Adrenal gland (tissue), 5 donors: ENCODE measurements at regions not wholly inside any gene's neighbourhood (a gene's known extent, or its start where the extent isn't known, plus 50 kb on each side); places are given as distances from the start of the nearest gene placed in this dataset.

Experiments used
- POLR2A ChIP-seq, 2 donors: fragments of 450-650 bp; IDR thresholded peaks; one replicate each; pipeline ENCODE4 v1.6.1; 2017; ENCODE audit warnings: antibody characterized with exemption in 2 of 2, mild to moderate bottlenecking in 2 of 2, moderate library complexity in 1 of 2
- TF ChIP-seq, protein P1 (sequence below), 6 experiments: fragments of 450-650 bp in 4 of 6; fragments of 200-600 bp in 2 of 6; sonication (generic) in 1 of 6; IDR thresholded peaks; 1 replicate in 5 of 6; 2 replicates in 1 of 6; pipeline versions ENCODE4 v1.5.1 to v1.8.0; 2016 to 2021; ENCODE audit warnings: antibody characterized with exemption in 6 of 6, mild to moderate bottlenecking in 2 of 6, moderate library complexity in 1 of 6
- donor health status: DM: no; HTN: no; CAD: no.

DNA sequence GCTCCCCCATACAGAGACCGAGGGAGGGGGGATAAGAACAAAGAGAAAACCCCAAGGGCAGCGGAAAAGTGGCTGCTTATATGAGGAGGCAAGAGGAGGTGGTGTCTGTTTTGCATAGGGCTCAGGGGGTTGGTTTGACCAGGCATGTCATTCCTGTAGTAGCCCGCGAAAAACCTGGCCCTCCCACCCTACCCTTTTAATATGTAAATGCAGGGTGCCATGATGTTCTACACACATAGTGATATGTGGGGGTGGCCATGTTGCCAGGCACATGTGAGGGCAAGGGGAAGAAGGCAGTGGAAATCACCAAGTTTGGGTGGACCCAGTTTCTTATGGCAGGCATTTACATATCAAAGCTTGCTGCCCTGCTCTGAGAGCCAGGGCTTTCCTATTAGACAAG is 203.5 kb upstream of the UBL3 start:
- TF ChIP-seq, protein P1, sequence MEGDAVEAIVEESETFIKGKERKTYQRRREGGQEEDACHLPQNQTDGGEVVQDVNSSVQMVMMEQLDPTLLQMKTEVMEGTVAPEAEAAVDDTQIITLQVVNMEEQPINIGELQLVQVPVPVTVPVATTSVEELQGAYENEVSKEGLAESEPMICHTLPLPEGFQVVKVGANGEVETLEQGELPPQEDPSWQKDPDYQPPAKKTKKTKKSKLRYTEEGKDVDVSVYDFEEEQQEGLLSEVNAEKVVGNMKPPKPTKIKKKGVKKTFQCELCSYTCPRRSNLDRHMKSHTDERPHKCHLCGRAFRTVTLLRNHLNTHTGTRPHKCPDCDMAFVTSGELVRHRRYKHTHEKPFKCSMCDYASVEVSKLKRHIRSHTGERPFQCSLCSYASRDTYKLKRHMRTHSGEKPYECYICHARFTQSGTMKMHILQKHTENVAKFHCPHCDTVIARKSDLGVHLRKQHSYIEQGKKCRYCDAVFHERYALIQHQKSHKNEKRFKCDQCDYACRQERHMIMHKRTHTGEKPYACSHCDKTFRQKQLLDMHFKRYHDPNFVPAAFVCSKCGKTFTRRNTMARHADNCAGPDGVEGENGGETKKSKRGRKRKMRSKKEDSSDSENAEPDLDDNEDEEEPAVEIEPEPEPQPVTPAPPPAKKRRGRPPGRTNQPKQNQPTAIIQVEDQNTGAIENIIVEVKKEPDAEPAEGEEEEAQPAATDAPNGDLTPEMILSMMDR (IDR thresholded peaks at IDR 0.05) = no peak
- no peak for TF ChIP-seq POLR2A (IDR thresholded peaks at IDR 0.05)
